ENCODE measurements at regions not wholly inside any gene's neighbourhood (a gene's known extent, or its start where the extent isn't known, plus 50 kb on each side); places are given as distances from the start of the nearest gene placed in this dataset.
A peak's percentile ranks its signal among the peaks of the same experiment; 100 is the strongest.

DNA sequence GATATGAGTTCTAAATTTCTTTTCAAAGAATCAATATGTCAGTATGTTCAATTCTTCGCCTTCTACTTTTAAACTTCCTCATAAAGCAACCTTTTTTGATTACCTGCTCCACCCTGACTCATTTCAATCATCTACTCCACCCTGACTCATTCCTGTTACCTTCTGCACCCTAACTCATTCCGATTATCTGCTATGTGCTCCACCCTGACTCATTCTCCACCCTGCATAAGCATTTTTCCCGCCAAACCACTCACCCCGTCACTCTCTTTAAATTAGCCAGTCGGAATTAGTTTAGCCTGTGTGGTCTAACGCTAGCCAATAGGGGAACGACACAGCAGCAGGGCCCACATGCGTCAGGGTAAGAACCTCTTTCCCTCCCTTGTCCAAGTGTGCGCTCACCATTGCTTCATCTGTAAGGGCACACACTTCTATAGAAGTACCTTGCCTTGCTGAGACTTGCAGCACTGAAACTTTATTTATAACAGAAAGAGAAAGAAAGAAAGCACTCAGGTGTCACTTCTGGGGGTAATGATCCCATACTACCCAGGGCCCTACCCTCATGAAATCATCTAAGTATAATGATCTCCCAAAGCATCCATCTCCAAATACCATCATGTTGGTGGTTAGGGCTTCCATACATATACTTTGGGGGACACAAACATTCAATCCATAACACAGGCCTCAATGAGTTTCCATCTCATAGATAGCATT lies 875.2 kb downstream of the RAPGEF2 start:
- Histone ChIP-seq H2BK5ac (ENCODE audit: low read depth, low read length) (no peak overlapping the region), H2BK12ac (ENCODE audit: low read depth, low read length) (no peak overlapping the region), H3K9ac (replicated peaks in 1 of 4; ENCODE audit: extremely low read depth in 1 of 4, low read depth in 3 of 4, low read length in 3 of 4) (no peak overlapping the region), H3K9me3 (ENCODE audit: insufficient read depth in 2 of 2, low read depth in 1 of 2, low read length in 1 of 2) (0 out of 4 replicates have a peak, but pooled peaks cover under 1% of the 10 kb centered on the region in 2 experiments), H3K18ac (ENCODE audit: extremely low read depth, low read length) (no peak overlapping the region), H3K4me1 (replicated peaks in 1 of 4; ENCODE audit: control insufficient read depth in 3 of 4, insufficient read depth in 4 of 4, low read length in 3 of 4) (peaks cover 0 to 7% (median 2%) of the 10 kb centered on the region in 4 experiments; a peak in 2 of 7 replicates), H4K5ac (ENCODE audit: insufficient read length, low read depth, low read length) (no peak overlapping the region), H3K27me3 (replicated peaks in 1 of 4; ENCODE audit: control insufficient read depth in 3 of 4, extremely low read depth in 1 of 4, insufficient read depth in 3 of 4, low read length in 3 of 4) (no peaks in the 10 kb centered on the region), H3K4me2 (ENCODE audit: insufficient read depth in 1 of 2, low read depth in 2 of 2, low read length in 2 of 2) (no peak overlapping the region), H2BK20ac (ENCODE audit: low read length) (0 out of 2 replicates have a peak overlapping the region, but pooled peaks have one; percentile 82), H3K23me2 (ENCODE audit: low read depth, low read length) (no peaks in the 10 kb centered on the region), H3K4ac (replicated peaks; ENCODE audit: insufficient read length, low read depth, low read length) (no peak overlapping the region), H3K56ac (replicated peaks; ENCODE audit: insufficient read length, low read depth, low read length) (no peak overlapping the region), H2AFZ (ENCODE audit: low read length) (no peak overlapping the region), H3K14ac (ENCODE audit: insufficient read length) (no peak overlapping the region), H4K91ac (replicated peaks; ENCODE audit: insufficient read length, low read length) (no peak overlapping the region), H3K23ac (ENCODE audit: insufficient read length) (no peak overlapping the region), H3K79me2 (ENCODE audit: control insufficient read depth in 1 of 2, insufficient read depth in 2 of 2, low read length in 2 of 2) (no peaks in the 10 kb centered on the region), H3K4me3 (ENCODE audit: extremely low read depth in 1 of 4, insufficient read depth in 2 of 4, low read depth in 3 of 4, low read length in 4 of 4) (no peak overlapping the region), H3K36me3 (ENCODE audit: control insufficient read depth in 2 of 4, insufficient read depth in 4 of 4, low read length in 3 of 4) (0 out of 8 replicates have a peak, but pooled peaks cover 0 to 2% (median 0%) of the 10 kb centered on the region in 4 experiments), H4K20me1 (replicated peaks in 1 of 2; ENCODE audit: control insufficient read depth in 1 of 2, insufficient read depth in 2 of 2, low read length in 2 of 2) (no peaks in the 10 kb centered on the region), H3K79me1 (ENCODE audit: low read depth, low read length) (no peaks in the 10 kb centered on the region), H3K27ac (ENCODE audit: low read depth, low read length) (no peak overlapping the region), H2BK120ac (replicated peaks; ENCODE audit: low read depth, low read length) (no peak overlapping the region), H2AK5ac (ENCODE audit: low read depth, low read length) (no peak overlapping the region), H4K8ac (ENCODE audit: extremely low read depth, insufficient read depth, low read length) (no peak overlapping the region), H2BK15ac (ENCODE audit: low read length) (no peak overlapping the region)
- CTCF ChIA-PET (ENCODE audit: partially characterized antibody): interaction anchor here (1.4 kb wide), 1 partner anchor 159 kb away, joined by 3 read pairs; no protein-coding TSS in a partner anchor
- DNase-seq (ENCODE audit: low read depth in 1 of 2, low spot score in 2 of 2) (no peak), FAIRE-seq (no peak)
- TF ChIP-seq, protein P1, sequence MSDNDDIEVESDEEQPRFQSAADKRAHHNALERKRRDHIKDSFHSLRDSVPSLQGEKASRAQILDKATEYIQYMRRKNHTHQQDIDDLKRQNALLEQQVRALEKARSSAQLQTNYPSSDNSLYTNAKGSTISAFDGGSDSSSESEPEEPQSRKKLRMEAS (IDR thresholded peaks at IDR 0.05): peak; percentile 32; the same call in 1 of the 2 replicates
- no peak for TF ChIP-seq JUND (IDR thresholded peaks at IDR 0.05; ENCODE audit: low read length)
- TF ChIP-seq KDM1A (IDR thresholded peaks at IDR 0.05; ENCODE audit: borderline replicate concordance, low read length): no peak
- no peak for TF ChIP-seq BRCA1 (IDR thresholded peaks at IDR 0.05; ENCODE audit: low read depth, low read length)
- TF ChIP-seq ATF2 (IDR thresholded peaks at IDR 0.05; ENCODE audit: low read length): no peak
- TF ChIP-seq E2F6 (IDR thresholded peaks at IDR 0.05): peak; percentile 62; the same call in 1 of the 2 replicates
- no peak for TF ChIP-seq RFX5 (IDR thresholded peaks at IDR 0.05; ENCODE audit: borderline replicate concordance, low read depth, low read length)
- POLR2A ChIA-PET (ENCODE audit: partially characterized antibody): no interaction called here
- WGBS, 2 experiments (ENCODE audit: extremely low coverage in 1 of 2, insufficient coverage in 1 of 2, insufficient read length in 1 of 2, insufficient replicate concordance in 2 of 2, low coverage in 1 of 2, low lambda C conversion rate in 2 of 2, missing lambda C conversion rate in 1 of 2): 91% methylated on average over 9 of the region's 9 CpGs; no CpG with 5 or more reads in 1 of the 2 experiments

All from H1 (cell line).